Sigmoid colon (tissue), 6 donors: ENCODE measurements at regions not wholly inside any gene's neighbourhood (a gene's known extent, or its start where the extent isn't known, plus 50 kb on each side); places are given as distances from the start of the nearest gene placed in this dataset.

Experiments used
- DNase-seq: peaks from one replicate; pipeline ENCODE4 v3.0.0-alpha.2; 2019
- H3K27ac ChIP-seq, 4 donors: fragments of 200-600 bp; sonication (generic); one replicate each; pipeline ENCODE4 v1.5.1; 2016 to 2019; ENCODE audit warnings: mild to moderate bottlenecking in 1 of 4
- H3K27me3 ChIP-seq, 3 donors: fragments of 200-600 bp; sonication (generic); one replicate each; pipeline ENCODE4 v1.5.1; 2019; ENCODE audit warnings: mild to moderate bottlenecking in 1 of 3
- H3K36me3 ChIP-seq, 4 donors: fragments of 200-600 bp; sonication (generic); one replicate each; pipeline ENCODE4 v1.5.1; 2016 to 2019
- H3K4me1 ChIP-seq, 4 donors: fragments of 200-600 bp; sonication (generic); one replicate each; pipeline ENCODE4 v1.5.1; 2017 to 2019
- H3K4me3 ChIP-seq, 4 donors: fragments of 200-600 bp; sonication (generic); one replicate each; pipeline ENCODE4 v1.5.1; 2017 to 2019; ENCODE audit warnings: mild to moderate bottlenecking in 2 of 4, moderate library complexity in 1 of 4
- H3K9me3 ChIP-seq, 4 donors: fragments of 200-600 bp in 3 of 4; sonication (generic) in 3 of 4; one replicate each; pipeline versions ENCODE4 v1.5.1 to v1.6.1; 2013 to 2019
- EP300 ChIP-seq, 4 donors: sonication (generic); formaldehyde crosslinking; IDR thresholded peaks; one replicate each; pipeline ENCODE4 v1.6.1; 2017; ENCODE audit warnings: antibody characterized with exemption in 4 of 4
- POLR2A ChIP-seq, 2 donors: fragments of 450-650 bp; IDR thresholded peaks; one replicate each; pipeline ENCODE4 v1.6.1; 2016; ENCODE audit warnings: antibody characterized with exemption in 2 of 2, mild to moderate bottlenecking in 2 of 2, moderate library complexity in 2 of 2
- POLR2AphosphoS5 ChIP-seq, 4 donors: sonication (generic); formaldehyde crosslinking; IDR thresholded peaks; one replicate each; pipeline ENCODE4 v1.6.1; 2017; ENCODE audit warnings: antibody characterized with exemption in 4 of 4
- WGBS, 2 donors: extraction: QIAGEN DNeasy Blood & Tissue Kit; methylation state at CpG; one replicate each; pipeline ENCODE4 v1.1.7; 2013; 5-methylcytosine and 5-hydroxymethylcytosine counted together
- intact Hi-C: fragments of 100-400 bp; cut with DNase I; formaldehyde crosslinking; loops from one replicate; pipeline ENCODE4 v1.15.1; 2023
- TF ChIP-seq, protein P1 (sequence below), 4 experiments: fragments of 450-650 bp in 3 of 4; fragments of 200-600 bp in 1 of 4; IDR thresholded peaks; one replicate each; pipeline ENCODE4 v1.5.1; 2016 to 2019; ENCODE audit warnings: antibody characterized with exemption in 4 of 4, mild to moderate bottlenecking in 3 of 4, moderate library complexity in 2 of 4
- donor health status: healthy with polysubstance abuse.
- donor health status: healthy.

DNA sequence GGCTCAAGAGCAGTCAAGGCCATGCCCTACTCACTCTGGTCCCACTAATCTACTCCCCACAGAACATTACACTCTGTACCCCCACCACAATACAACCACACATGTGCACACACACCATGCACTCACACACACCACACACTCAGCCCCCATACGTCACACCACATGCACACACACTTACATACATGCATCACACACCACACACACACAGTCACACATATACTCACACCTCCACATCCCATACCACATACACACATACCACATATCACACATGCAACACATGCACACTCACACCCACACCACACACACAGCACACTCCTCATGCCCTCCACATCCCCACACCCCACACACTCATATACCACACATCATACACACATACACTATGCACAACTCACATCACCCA lies 67.6 kb downstream of the RASL11A start:
- Histone ChIP-seq H3K9me3 (no peaks in the 10 kb centered on the region), H3K4me1 (no peaks in the 10 kb centered on the region), H3K27ac (no peak overlapping the region), H3K4me3 (no peak overlapping the region), H3K36me3 (no peaks in the 10 kb centered on the region), H3K27me3 (no peaks in the 10 kb centered on the region)
- DNase-seq = no peak
- intact Hi-C loops = no loop called here
- TF ChIP-seq EP300 (IDR thresholded peaks at IDR 0.05) = no peak
- TF ChIP-seq, protein P1, sequence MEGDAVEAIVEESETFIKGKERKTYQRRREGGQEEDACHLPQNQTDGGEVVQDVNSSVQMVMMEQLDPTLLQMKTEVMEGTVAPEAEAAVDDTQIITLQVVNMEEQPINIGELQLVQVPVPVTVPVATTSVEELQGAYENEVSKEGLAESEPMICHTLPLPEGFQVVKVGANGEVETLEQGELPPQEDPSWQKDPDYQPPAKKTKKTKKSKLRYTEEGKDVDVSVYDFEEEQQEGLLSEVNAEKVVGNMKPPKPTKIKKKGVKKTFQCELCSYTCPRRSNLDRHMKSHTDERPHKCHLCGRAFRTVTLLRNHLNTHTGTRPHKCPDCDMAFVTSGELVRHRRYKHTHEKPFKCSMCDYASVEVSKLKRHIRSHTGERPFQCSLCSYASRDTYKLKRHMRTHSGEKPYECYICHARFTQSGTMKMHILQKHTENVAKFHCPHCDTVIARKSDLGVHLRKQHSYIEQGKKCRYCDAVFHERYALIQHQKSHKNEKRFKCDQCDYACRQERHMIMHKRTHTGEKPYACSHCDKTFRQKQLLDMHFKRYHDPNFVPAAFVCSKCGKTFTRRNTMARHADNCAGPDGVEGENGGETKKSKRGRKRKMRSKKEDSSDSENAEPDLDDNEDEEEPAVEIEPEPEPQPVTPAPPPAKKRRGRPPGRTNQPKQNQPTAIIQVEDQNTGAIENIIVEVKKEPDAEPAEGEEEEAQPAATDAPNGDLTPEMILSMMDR (IDR thresholded peaks at IDR 0.05) = no peak
- TF ChIP-seq POLR2AphosphoS5 (IDR thresholded peaks at IDR 0.05) = no peak
- TF ChIP-seq POLR2A (IDR thresholded peaks at IDR 0.05) = no peak
- 56 to 98% methylated on average over 1 of the region's 1 CpG for WGBS, 2 donors

DNA sequence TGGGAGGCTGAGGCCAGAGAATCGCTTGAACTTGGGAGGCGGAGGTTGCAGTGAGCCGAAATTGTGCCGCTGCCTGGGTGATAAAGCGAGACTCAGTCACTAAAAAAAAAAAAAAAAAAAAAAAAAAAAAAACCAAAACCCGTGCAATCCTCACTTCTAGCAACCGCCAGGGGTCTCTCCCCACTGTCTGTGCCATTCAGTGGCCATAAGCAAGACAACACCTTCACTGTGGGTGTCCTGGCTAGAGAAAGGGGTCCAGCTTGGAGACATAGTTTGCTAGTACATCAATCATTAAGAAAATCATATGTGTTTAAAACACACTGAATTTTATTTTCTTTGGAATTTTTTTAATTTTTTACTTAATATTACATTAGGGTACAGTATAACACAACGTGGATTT lies 68.2 kb downstream of the RASL11A start:
- H3K27me3 ChIP-seq = no peaks in the 10 kb centered on the region
- no peak for DNase-seq
- no peak overlapping the region for H3K4me3 ChIP-seq
- H3K9me3 ChIP-seq = no peaks in the 10 kb centered on the region
- intact Hi-C loops = no loop called here
- H3K36me3 ChIP-seq = no peaks in the 10 kb centered on the region
- H3K27ac ChIP-seq = no peak overlapping the region
- WGBS, 2 donors = 69 to 75% methylated on average over 8 of the region's 8 CpGs
- no peaks in the 10 kb centered on the region for H3K4me1 ChIP-seq
- TF ChIP-seq EP300 (IDR thresholded peaks at IDR 0.05) (no peak), POLR2AphosphoS5 (IDR thresholded peaks at IDR 0.05) (no peak), POLR2A (IDR thresholded peaks at IDR 0.05) (no peak)
- TF ChIP-seq, protein P1 (IDR thresholded peaks at IDR 0.05) = no peak

DNA sequence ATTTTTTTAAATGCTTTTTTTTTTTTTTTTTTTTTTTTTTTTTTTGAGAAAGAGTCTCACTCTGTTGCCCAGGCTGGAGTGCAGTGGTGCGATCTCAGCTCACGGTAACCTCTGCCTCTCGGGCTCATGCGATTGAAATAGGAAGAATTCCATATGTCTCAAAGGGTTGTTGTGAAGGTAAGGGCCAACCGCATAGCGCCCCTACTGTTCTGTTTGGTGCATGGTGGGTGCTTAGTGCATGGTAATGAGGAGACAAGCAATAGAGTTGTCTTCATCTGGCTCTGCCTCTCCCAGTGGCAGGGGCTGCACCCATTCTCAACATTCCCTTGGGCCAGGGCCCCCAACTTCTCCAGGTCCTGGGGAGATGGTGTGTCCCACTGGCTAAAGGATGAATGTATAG lies 68.7 kb downstream of the RASL11A start:
- intact Hi-C loops = no loop called here
- no peak for TF ChIP-seq POLR2AphosphoS5 (IDR thresholded peaks at IDR 0.05)
- TF ChIP-seq, protein P1 (IDR thresholded peaks at IDR 0.05) = no peak
- no peak for TF ChIP-seq EP300 (IDR thresholded peaks at IDR 0.05)
- TF ChIP-seq POLR2A (IDR thresholded peaks at IDR 0.05) = no peak
- no peaks in the 10 kb centered on the region for H3K9me3 ChIP-seq
- H3K36me3 ChIP-seq = no peaks in the 10 kb centered on the region
- H3K4me3 ChIP-seq = no peak overlapping the region
- DNase-seq = no peak
- no peaks in the 10 kb centered on the region for H3K27me3 ChIP-seq
- H3K27ac ChIP-seq = no peak overlapping the region
- no peaks in the 10 kb centered on the region for H3K4me1 ChIP-seq
- WGBS, 2 donors = 23 to 27% methylated on average over 6 of the region's 6 CpGs

DNA sequence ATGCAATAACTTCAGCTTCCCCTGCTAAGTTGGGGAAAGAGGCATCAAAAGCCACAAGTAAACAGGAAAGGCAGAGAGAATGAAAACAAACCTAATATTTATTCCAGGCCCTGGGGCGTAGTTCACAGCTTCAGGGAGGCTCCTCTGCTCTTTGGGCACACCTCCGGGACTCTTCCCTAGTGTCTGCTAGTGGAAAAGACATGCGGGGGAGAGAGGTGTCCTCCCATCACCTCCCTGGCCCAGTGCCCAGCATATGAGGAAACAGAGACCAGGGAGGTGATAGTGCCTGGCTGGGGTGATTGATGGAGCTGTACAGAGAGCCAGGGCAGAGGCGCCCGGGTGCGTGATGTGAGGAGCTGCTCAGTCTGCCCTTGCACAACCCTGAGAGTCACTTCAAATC lies 71.0 kb downstream of the RASL11A start:
- Histone ChIP-seq H3K4me1 (no peaks in the 10 kb centered on the region), H3K4me3 (no peak overlapping the region), H3K27me3 (peaks cover 0 to 3% (median 0%) of the 10 kb centered on the region in 3 donors), H3K9me3 (no peaks in the 10 kb centered on the region), H3K27ac (no peak overlapping the region), H3K36me3 (no peaks in the 10 kb centered on the region)
- TF ChIP-seq, protein P1 (IDR thresholded peaks at IDR 0.05) = no peak
- TF ChIP-seq EP300 (IDR thresholded peaks at IDR 0.05) (no peak), POLR2AphosphoS5 (IDR thresholded peaks at IDR 0.05) (no peak), POLR2A (IDR thresholded peaks at IDR 0.05) (no peak)
- DNase-seq = no peak
- intact Hi-C loops = no loop called here
- 20 to 52% methylated on average over 6 of the region's 6 CpGs for WGBS, 2 donors

DNA sequence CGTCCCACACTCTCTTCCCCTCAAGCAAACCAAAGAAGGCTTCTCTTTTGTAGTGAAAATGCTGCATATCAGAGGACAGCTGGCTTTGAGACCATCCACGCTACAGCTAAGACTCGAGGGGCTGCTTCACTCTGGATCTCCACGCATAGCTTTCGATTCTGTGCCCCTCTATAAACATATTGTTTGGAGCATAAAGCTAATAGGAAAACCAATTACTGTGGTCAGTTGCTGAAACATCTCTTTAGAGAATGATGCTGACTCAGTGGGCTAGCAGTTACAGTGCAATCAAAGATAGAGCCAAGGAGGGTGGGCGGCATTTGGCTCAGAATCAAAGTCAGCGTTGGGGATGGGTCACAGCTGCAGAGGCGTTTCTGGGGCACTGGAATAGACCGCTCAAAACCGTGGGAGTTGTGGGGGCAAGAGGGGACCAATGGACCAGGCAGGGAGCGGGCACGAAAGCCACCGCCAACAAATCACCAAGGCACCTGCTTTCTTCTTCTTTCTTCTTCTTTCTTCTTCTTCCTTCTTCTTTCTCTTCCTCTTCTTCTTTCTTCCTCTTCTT lies 76.7 kb downstream of the RASL11A start:
- Histone ChIP-seq H3K27ac (no peak overlapping the region), H3K4me3 (no peak overlapping the region), H3K36me3 (no peaks in the 10 kb centered on the region), H3K27me3 (peaks cover 0 to 8% (median 0%) of the 10 kb centered on the region in 3 donors), H3K9me3 (no peaks in the 10 kb centered on the region), H3K4me1 (peaks cover 0 to 6% (median 4%) of the 10 kb centered on the region in 4 donors)
- TF ChIP-seq POLR2AphosphoS5 (IDR thresholded peaks at IDR 0.05) (no peak), EP300 (IDR thresholded peaks at IDR 0.05) (no peak), POLR2A (IDR thresholded peaks at IDR 0.05) (no peak)
- TF ChIP-seq, protein P1 (IDR thresholded peaks at IDR 0.05) = no peak
- WGBS, 2 donors = 64 to 70% methylated on average over 13 of the region's 13 CpGs
- DNase-seq = no peak
- intact Hi-C loops = no loop called here
